Stromal cell of bone marrow (primary cell): ENCODE measurements at regions not wholly inside any gene's neighbourhood (a gene's known extent, or its start where the extent isn't known, plus 50 kb on each side); places are given as distances from the start of the nearest gene placed in this dataset.
"Not testable (repeated sequence)": the region's sequence is repeated elsewhere in the genome, so short reads cannot be mapped to it uniquely, and the experiment has no call there.

ENCODE experiments used
- DNase-seq: peaks from one replicate; pipeline ENCODE4 v3.0.0-alpha.2; 2012; ENCODE audit warnings: low read depth

DNA sequence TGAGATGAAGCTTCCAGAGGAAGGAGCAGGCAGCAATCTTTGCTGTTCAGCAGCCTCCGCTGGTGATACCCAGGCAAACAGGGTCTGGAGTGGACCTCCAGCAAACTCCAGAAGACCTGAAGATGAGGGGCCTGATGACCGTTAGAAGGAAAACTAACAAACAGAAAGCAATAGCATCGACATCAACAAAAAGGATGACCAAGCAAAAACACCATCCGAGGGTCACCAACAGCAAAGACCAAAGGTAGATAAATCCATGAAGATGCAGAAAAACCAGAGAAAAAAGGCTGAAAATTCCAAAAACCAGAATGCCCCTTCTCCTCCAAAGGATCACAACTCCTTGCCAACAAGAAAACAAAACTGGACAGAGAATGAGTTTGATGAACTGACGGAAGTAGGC, 235.9 kb upstream of the NSMCE3 start:
- DNase-seq = not testable (repeated sequence)

DNA sequence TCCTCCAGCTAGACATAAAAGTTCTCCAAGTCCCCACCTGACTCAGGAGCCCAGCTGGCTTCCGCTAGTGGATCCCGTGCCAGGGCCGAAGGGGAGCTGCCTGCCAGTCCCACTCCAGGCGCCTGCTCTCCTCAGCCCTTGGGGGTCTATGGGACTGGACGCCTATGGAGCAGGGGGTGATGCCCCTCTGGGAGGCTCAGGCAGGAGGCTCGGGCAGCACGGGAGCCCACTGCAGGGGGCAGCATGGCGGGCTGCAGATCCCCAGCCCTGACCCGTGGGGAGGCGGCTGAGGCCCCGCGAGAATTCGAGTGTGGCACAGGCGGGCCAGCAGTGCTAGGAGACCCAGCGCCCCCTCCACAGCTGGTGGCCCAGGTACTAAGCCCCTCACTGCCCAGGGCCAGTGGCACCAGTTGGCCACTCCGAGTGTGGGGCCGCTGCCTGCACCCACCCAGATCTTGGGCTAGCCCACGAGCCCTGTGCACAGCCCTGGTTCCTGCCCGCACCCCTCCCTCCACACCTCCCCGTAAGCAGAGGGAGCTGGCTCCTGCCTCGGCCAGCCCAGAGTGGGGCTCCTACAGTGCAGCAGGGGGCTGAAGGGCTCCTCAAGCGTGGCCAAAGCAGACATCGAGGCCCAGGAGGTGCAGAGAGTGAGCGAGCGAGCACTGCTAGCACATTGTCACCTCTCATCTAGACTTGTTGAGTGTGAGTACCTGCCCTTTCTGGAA, 221.3 kb upstream of the NSMCE3 start:
- no peak for DNase-seq

- no peak for DNase-seq
Measured at GRCh38 chr15:29480949-29481348, 211.3 kb upstream of the NSMCE3 start.

- DNase-seq = no peak
Measured at GRCh38 chr15:29480278-29480677, 210.7 kb upstream of the NSMCE3 start.

DNA sequence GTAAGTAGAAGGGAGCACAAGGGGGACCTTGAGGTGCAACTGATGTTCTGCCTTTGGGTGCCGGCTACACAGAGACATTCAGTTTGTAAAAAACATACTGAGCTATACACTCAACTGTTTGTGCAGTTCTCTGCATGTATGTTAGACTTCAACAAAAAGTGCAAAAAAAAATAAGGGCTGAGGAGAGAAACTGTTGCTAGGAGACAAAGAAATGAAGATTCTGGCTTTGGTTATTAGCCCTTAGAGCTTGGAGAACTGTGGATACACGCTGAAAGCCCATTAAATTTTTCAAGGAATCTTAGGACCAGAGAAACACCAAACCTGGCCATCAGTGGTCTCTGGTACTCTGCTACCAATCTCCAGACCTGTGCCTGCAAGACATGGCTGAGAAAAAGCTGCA, 207.6 kb upstream of the NSMCE3 start:
- no peak for DNase-seq

- no peak for DNase-seq
Measured at GRCh38 chr15:29476503-29477080, 207.0 kb upstream of the NSMCE3 start.

DNA sequence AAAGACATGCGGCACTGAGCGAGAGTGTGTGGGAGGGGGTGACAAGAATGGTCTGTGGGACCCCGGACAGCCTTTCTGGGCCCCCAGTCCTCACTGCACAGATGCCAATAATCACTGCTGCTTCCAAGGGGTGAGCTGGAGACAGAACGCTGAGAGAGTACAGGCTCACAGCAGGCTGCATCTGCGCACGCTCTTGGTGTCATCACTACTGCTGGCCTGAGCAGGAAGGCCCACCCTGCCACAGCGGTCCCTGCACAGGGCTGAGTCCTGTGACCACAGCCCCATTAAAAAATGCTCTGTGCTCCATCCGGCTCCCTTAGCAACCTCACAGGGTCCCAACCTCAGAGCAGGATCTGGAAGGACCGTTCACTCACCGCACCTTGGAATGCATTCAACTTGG, 205.5 kb upstream of the NSMCE3 start:
- no peak for DNase-seq

GRCh38 chr15:29473621-29474105, 204.0 kb upstream of the NSMCE3 start:
- DNase-seq = no peak

- no peak for DNase-seq
Measured at GRCh38 chr15:29472901-29473445, 203.4 kb upstream of the NSMCE3 start.

GRCh38 chr15:29471757-29472156, 202.1 kb upstream of the NSMCE3 start:
- no peak for DNase-seq

GRCh38 chr15:29471306-29471705, 201.7 kb upstream of the NSMCE3 start:
- no peak for DNase-seq

- no peak for DNase-seq
Measured at GRCh38 chr15:29470794-29471193, 201.2 kb upstream of the NSMCE3 start.

GRCh38 chr15:29470311-29470710, 200.7 kb upstream of the NSMCE3 start:
- DNase-seq = no peak

GRCh38 chr15:29468899-29469298, 199.3 kb upstream of the NSMCE3 start:
- no peak for DNase-seq

DNA sequence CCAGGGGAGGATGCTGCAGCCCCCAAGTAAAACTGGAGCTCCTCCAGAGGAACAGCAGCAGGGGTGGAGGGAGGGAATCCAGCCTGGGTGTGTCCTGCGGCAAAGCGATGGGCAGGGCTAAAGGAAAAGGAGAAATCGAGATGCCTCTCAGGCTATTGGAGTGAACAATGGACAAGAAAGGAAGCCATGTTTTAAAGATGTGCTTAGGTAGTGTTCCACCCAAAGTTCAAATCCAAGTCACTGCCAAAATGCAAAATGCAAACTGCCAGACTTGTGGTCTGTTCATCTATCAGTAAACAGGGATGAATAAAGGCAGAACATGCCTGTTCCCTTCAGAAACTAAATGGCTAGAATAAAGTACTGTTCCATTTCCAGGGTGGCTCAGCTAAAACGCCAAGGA, 197.5 kb upstream of the NSMCE3 start:
- no peak for DNase-seq

DNA sequence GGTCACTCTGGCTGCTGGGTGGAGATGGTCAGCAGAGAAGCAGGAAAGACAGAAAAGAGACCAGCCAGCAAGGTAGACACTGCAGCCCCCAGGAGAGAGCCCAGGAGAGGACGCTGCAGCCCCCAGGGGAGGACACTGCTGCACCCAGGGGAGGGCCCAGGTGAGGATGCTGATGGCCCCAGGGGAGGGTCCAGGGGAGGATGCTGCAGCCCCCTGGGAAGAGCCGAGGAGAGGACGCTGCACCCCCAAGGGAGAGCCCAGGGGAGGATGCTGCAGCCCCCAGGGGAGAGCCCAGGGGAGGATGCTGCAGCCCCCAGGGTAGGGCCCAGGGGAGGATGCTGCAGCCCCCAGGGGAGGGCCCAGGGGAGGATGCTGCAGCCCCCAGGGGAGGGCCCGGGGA, 196.7 kb upstream of the NSMCE3 start:
- no peak for DNase-seq

DNA sequence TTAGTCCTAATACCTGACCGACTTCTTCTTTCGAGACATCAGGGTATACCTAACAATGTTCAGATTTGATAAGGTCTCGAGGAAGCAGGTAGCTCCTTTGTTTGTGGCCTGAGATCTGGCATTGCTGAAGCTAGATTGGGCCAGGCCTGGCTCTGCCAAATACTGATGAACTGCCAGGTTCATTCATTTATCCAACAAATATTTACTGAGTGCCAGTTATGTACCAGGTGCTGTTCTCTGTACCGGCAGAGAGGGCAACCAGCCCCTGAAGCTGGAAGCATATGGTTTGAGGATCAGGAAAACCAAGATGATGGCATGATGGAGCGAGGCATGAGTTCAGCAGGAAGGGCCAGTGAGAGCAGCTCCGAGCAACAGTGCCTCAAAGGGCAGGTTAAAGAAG, 196.2 kb upstream of the NSMCE3 start:
- DNase-seq = no peak

GRCh38 chr15:29465196-29465595, 195.6 kb upstream of the NSMCE3 start:
- DNase-seq = no peak

GRCh38 chr15:29461877-29462276, 192.3 kb upstream of the NSMCE3 start:
- no peak for DNase-seq

GRCh38 chr15:29458361-29458760, 188.7 kb upstream of the NSMCE3 start:
- no peak for DNase-seq

GRCh38 chr15:29457729-29458128, 188.1 kb upstream of the NSMCE3 start:
- DNase-seq = no peak

GRCh38 chr15:29456964-29457363, 187.3 kb upstream of the NSMCE3 start:
- DNase-seq = no peak

DNA sequence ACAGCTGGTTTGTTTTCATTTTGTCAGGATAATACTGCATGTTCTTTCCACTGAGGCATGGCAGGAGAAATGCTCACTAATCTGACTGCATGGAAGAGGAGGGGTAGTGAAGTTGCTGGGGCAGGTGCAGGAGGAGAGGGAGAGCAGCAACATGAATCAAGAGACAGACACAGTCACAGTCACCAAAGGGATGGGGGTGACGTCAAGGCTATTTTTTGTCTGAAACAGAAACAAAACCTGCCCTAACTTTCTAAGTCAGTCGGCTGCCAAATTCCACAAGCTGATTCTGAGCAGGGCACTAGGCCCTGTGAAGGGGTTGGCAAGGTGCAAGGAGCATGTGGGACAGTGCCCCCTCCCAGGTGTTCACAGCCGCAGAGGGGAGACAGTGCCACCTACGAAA, 186.6 kb upstream of the NSMCE3 start:
- no peak for DNase-seq

DNA sequence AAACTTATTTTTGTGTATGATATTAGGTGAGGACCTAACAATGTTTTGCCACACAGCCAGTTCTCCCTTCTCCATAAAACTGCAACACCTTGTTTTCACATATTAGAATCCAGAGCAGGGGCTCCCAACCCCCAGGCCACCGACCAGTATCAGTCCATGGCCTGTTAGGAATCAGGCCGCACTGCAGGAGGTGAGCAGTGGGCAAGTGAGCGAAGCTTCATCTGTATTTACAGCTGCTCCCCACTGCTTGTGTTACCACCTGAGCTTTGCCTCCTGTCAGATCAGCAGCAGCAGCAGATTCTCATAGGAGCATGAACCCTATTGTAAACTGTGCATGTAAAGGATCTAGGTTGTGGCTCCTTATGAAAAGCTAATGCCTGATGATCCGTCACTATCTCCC, 185.9 kb upstream of the NSMCE3 start:
- DNase-seq = no peak
